CD14-positive monocyte (primary cell): ENCODE measurements at regions not wholly inside any gene's neighbourhood (a gene's known extent, or its start where the extent isn't known, plus 50 kb on each side); places are given as distances from the start of the nearest gene placed in this dataset.

ENCODE experiments used
- DNase-seq, 3 donors: peaks; one replicate each; pipeline ENCODE4 v3.0.0-alpha.2; 2011 to 2022
- H2AFZ ChIP-seq: 2 replicates; pipeline ENCODE4 v1.6.0; 2012; ENCODE audit warnings: mild to moderate bottlenecking, low read depth, low read length, inconsistent platforms; ENCODE audit not compliant: insufficient read depth, poor library complexity, severe bottlenecking
- H3K27ac ChIP-seq, 2 donors: 1 replicate in 1 of 2; 2 replicates in 1 of 2; pipeline ENCODE4 v1.5.1; 2012 to 2013; ENCODE audit warnings: low read length in 2 of 2, control low read depth in 1 of 2, inconsistent platforms in 1 of 2, low read depth in 1 of 2, mild to moderate bottlenecking in 1 of 2
- H3K27me3 ChIP-seq, 2 donors: one replicate each; pipeline versions ENCODE4 v1.6.0 to v1.6.1; 2011 to 2013; ENCODE audit warnings: low read length in 2 of 2; ENCODE audit not compliant: control insufficient read depth in 2 of 2, insufficient read depth in 2 of 2
- H3K36me3 ChIP-seq, 2 donors: replicated peaks in 1 of 2; 1 replicate in 1 of 2; 2 replicates in 1 of 2; pipeline versions ENCODE4 v1.5.1 to v1.6.1; 2012 to 2013; ENCODE audit warnings: low read length in 2 of 2, control low read depth in 1 of 2, inconsistent platforms in 1 of 2, mild to moderate bottlenecking in 1 of 2; ENCODE audit not compliant: insufficient read depth in 2 of 2, control insufficient read depth in 1 of 2
- H3K4me1 ChIP-seq, 2 donors: 1 replicate in 1 of 2; 2 replicates in 1 of 2; pipeline versions ENCODE4 v1.5.1 to v1.6.1; 2012 to 2013; ENCODE audit warnings: low read length in 2 of 2, control low read depth in 1 of 2, inconsistent platforms in 1 of 2, mild to moderate bottlenecking in 1 of 2, moderate library complexity in 1 of 2; ENCODE audit not compliant: insufficient read depth in 2 of 2, control insufficient read depth in 1 of 2
- H3K4me2 ChIP-seq: replicated peaks from 2 replicates; pipeline ENCODE3; 2012; ENCODE audit warnings: low read length, moderate library complexity, mild to moderate bottlenecking; ENCODE audit not compliant: poor library complexity, severe bottlenecking; ENCODE audit errors: extremely low read depth
- H3K4me3 ChIP-seq, 3 experiments: fragments of 200-600 bp in 1 of 3; sonication (generic) in 1 of 3; replicated peaks in 1 of 3; 1 replicate in 2 of 3; 2 replicates in 1 of 3; pipeline ENCODE4 v1.5.1; 2011 to 2013; ENCODE audit warnings: low read length in 3 of 3, mild to moderate bottlenecking in 3 of 3, control low read depth in 2 of 3, low read depth in 2 of 3, inconsistent platforms in 1 of 3, moderate library complexity in 1 of 3
- H3K79me2 ChIP-seq: 2 replicates; pipeline ENCODE4 v1.6.0; 2012; ENCODE audit warnings: mild to moderate bottlenecking, control low read depth, inconsistent platforms, low read length, moderate library complexity; ENCODE audit not compliant: insufficient read depth
- H3K9ac ChIP-seq: 2 replicates; pipeline ENCODE4 v1.6.0; 2017; ENCODE audit warnings: low read length, mild to moderate bottlenecking; ENCODE audit not compliant: insufficient read depth, poor library complexity, severe bottlenecking
- H3K9me3 ChIP-seq, 2 donors: replicated peaks in 1 of 2; 1 replicate in 1 of 2; 2 replicates in 1 of 2; pipeline versions ENCODE4 v1.5.1 to v1.6.1; 2012 to 2013; ENCODE audit warnings: low read length in 2 of 2, control low read depth in 1 of 2; ENCODE audit not compliant: control insufficient read depth in 1 of 2, insufficient read depth in 1 of 2
- H4K20me1 ChIP-seq: 2 replicates; pipeline ENCODE4 v1.6.0; 2012; ENCODE audit warnings: mild to moderate bottlenecking, low read length, control low read depth, moderate library complexity; ENCODE audit not compliant: insufficient read depth
- H3K27ac Mint-ChIP-seq, 7 donors: one replicate each; pipeline ENCODE4 v1.8.0; 2020; ENCODE audit warnings: mild to moderate bottlenecking in 7 of 7, mixed read lengths in 7 of 7, moderate library complexity in 6 of 7, inconsistent platforms in 2 of 7
- H3K27me3 Mint-ChIP-seq, 3 donors: one replicate each; pipeline ENCODE4 v1.8.0; 2021 to 2022; ENCODE audit warnings: low read depth in 3 of 3, mild to moderate bottlenecking in 3 of 3, mixed read lengths in 3 of 3, moderate library complexity in 3 of 3, inconsistent platforms in 1 of 3
- H3K36me3 Mint-ChIP-seq, 2 donors: one replicate each; pipeline ENCODE4 v1.8.0; 2020; ENCODE audit warnings: mixed read lengths in 2 of 2, inconsistent platforms in 1 of 2, mild to moderate bottlenecking in 1 of 2
- H3K4me1 Mint-ChIP-seq: one replicate; pipeline ENCODE4 v1.8.0; 2020; ENCODE audit warnings: mild to moderate bottlenecking, mixed read lengths
- H3K4me3 Mint-ChIP-seq, 2 donors: one replicate each; pipeline ENCODE4 v1.8.0; 2020; ENCODE audit warnings: mild to moderate bottlenecking in 2 of 2, mixed read lengths in 2 of 2, moderate library complexity in 1 of 2
- H3K9me3 Mint-ChIP-seq, 7 donors: one replicate each; pipeline ENCODE4 v1.8.0; 2020 to 2022; ENCODE audit warnings: mixed read lengths in 7 of 7, mild to moderate bottlenecking in 6 of 7, moderate library complexity in 6 of 7, inconsistent platforms in 2 of 7
- CTCF ChIP-seq: fragments of 200-600 bp; IDR thresholded peaks from one replicate; pipeline ENCODE4 v1.8.0; 2022; ENCODE audit warnings: antibody characterized with exemption, mild to moderate bottlenecking
- WGBS: methylation state at CpG from one replicate; pipeline ENCODE4 v1.1.5; 2013; ENCODE audit warnings: missing lambda C conversion rate; ENCODE audit not compliant: insufficient coverage; 5-methylcytosine and 5-hydroxymethylcytosine counted together
- intact Hi-C, 2 donors: fragments of 100-400 bp; cut with micrococcal nuclease; formaldehyde crosslinking; loops; one replicate each; pipeline versions ENCODE4 v1.15.0 to v1.15.1; 2023

DNA sequence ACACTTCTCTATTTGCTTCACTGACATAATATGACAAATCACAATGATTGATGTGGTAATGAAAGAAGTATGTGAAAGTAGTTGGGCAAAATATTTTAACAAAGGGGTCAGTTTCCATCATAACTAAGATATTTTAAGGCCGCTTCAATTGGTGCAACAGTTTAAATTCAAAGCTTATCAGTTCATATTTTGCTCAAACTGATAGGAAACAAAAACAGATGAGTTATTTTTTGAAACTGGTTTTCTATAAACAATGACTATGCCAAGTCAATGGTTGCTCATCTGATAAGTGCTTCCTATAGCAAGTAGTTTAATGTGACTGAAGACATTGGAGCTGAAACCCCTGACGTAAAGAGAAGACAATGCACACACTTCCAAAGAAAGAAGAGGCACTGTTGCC is 1290.7 kb downstream of the SUCLG1 start:
- Mint-ChIP-seq H3K27me3 (no peaks in the 10 kb centered on the region), H3K36me3 (no peaks in the 10 kb centered on the region), H3K4me1 (no peaks in the 10 kb centered on the region), H3K27ac (no peak overlapping the region), H3K9me3 (peaks cover 0 to 8% (median 0%) of the 10 kb centered on the region in 7 donors), H3K4me3 (no peak overlapping the region)
- H4K20me1 ChIP-seq: no peaks in the 10 kb centered on the region
- intact Hi-C loops: no loop called here
- no peaks in the 10 kb centered on the region for H3K27me3 ChIP-seq
- no peak overlapping the region for H2AFZ ChIP-seq
- H3K36me3 ChIP-seq: no peaks in the 10 kb centered on the region
- H3K79me2 ChIP-seq: no peaks in the 10 kb centered on the region
- no peak overlapping the region for H3K4me2 ChIP-seq
- no peak for DNase-seq
- no peak overlapping the region for H3K4me3 ChIP-seq
- no peak overlapping the region for H3K9ac ChIP-seq
- H3K27ac ChIP-seq: no peak overlapping the region
- no CpG with 5 or more reads among the region's 2 CpGs for WGBS
- no peaks in the 10 kb centered on the region for H3K4me1 ChIP-seq
- H3K9me3 ChIP-seq: no peaks in the 10 kb centered on the region
- no peak for TF ChIP-seq CTCF

GRCh38 chr2:83162421-83162820 is 1296.7 kb downstream of the SUCLG1 start:
- no peaks in the 10 kb centered on the region for H3K4me1 Mint-ChIP-seq
- no peak overlapping the region for H3K27ac Mint-ChIP-seq
- no peak overlapping the region for H3K27ac ChIP-seq
- no peaks in the 10 kb centered on the region for H3K27me3 ChIP-seq
- WGBS: 80% methylated on average over 1 of the region's 3 CpGs
- no peaks in the 10 kb centered on the region for H4K20me1 ChIP-seq
- no peaks in the 10 kb centered on the region for H3K36me3 ChIP-seq
- no peak overlapping the region for H3K4me3 Mint-ChIP-seq
- H3K4me2 ChIP-seq: no peak overlapping the region
- no peak for DNase-seq
- peaks cover 0 to 4% of the 10 kb centered on the region in 2 donors for H3K9me3 ChIP-seq
- H3K79me2 ChIP-seq: no peaks in the 10 kb centered on the region
- H3K4me3 ChIP-seq: no peak overlapping the region
- no peak overlapping the region for H2AFZ ChIP-seq
- no peaks in the 10 kb centered on the region for H3K4me1 ChIP-seq
- H3K9me3 Mint-ChIP-seq: peaks cover 0 to 12% (median 3%) of the 10 kb centered on the region in 7 donors
- H3K36me3 Mint-ChIP-seq: no peaks in the 10 kb centered on the region
- no peaks in the 10 kb centered on the region for H3K27me3 Mint-ChIP-seq
- no peak for TF ChIP-seq CTCF
- intact Hi-C loops: no loop called here
- no peak overlapping the region for H3K9ac ChIP-seq
